ENCODE measurements at regions not wholly inside any gene's neighbourhood (a gene's known extent, or its start where the extent isn't known, plus 50 kb on each side); places are given as distances from the start of the nearest gene placed in this dataset.

GRCh38 chr17:71251951-71252350 lies 868.9 kb upstream of the SOX9 start:
- no peaks in the 10 kb centered on the region for H3K4me1 ChIP-seq (ENCODE audit: control insufficient read depth, insufficient read depth, low read length)
- no peaks in the 10 kb centered on the region for H3K9me3 ChIP-seq (ENCODE audit: control insufficient read depth, low read length)
- H3K27me3 ChIP-seq (ENCODE audit: control insufficient read depth, insufficient read depth, low read length, poor library complexity, severe bottlenecking), result no peaks in the 10 kb centered on the region
- H3K4me3 ChIP-seq (ENCODE audit: insufficient read depth, low read depth, low read length), result no peak overlapping the region
- WGBS, 2 experiments, result 93 to 100% methylated on average over 2 of the region's 2 CpGs
- H3K36me3 ChIP-seq (ENCODE audit: control insufficient read depth, insufficient read depth, low read length), result no peaks in the 10 kb centered on the region
- H3K27ac ChIP-seq (ENCODE audit: insufficient read depth, low read depth, low read length, poor library complexity, severe bottlenecking), result no peak overlapping the region

- no peaks in the 10 kb centered on the region for H3K27me3 ChIP-seq (ENCODE audit: control insufficient read depth, insufficient read depth, low read length, poor library complexity, severe bottlenecking)
- H3K9me3 ChIP-seq (ENCODE audit: control insufficient read depth, low read length), result no peaks in the 10 kb centered on the region
- 0% methylated on average over 1 of the region's 1 CpG for WGBS, 2 experiments
- no peak overlapping the region for H3K27ac ChIP-seq (ENCODE audit: insufficient read depth, low read depth, low read length, poor library complexity, severe bottlenecking)
- H3K4me3 ChIP-seq (ENCODE audit: insufficient read depth, low read depth, low read length), result no peak overlapping the region
- no peaks in the 10 kb centered on the region for H3K4me1 ChIP-seq (ENCODE audit: control insufficient read depth, insufficient read depth, low read length)
- no peaks in the 10 kb centered on the region for H3K36me3 ChIP-seq (ENCODE audit: control insufficient read depth, insufficient read depth, low read length)
Measured at GRCh38 chr17:71252436-71252835, 868.4 kb upstream of the SOX9 start.

DNA sequence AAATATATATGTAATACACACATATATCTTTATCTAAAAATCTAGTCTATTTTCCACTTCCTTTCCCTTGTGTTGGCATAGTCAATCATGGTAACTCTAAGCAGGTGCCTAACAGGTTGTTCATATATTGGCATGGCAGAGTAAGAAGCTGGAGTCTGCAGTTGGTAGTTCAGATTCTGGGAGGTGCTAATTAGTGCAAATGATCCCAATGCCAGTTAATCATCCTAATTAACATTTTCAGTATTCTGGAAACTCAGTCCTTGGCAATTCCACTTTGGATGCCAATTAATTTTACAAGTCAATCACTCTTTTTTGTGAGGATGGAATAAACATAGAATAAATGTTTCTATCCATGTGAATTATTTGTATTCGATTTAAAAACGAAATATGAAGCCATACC lies 863.7 kb upstream of the SOX9 start:
- H3K27me3 ChIP-seq (ENCODE audit: control insufficient read depth, insufficient read depth, low read length, poor library complexity, severe bottlenecking), result no peaks in the 10 kb centered on the region
- no peaks in the 10 kb centered on the region for H3K36me3 ChIP-seq (ENCODE audit: control insufficient read depth, insufficient read depth, low read length)
- 100% methylated on average over 2 of the region's 2 CpGs; no CpG with 5 or more reads in 1 of the 2 experiments for WGBS, 2 experiments
- H3K4me3 ChIP-seq (ENCODE audit: insufficient read depth, low read depth, low read length), result no peak overlapping the region
- no peaks in the 10 kb centered on the region for H3K9me3 ChIP-seq (ENCODE audit: control insufficient read depth, low read length)
- H3K4me1 ChIP-seq (ENCODE audit: control insufficient read depth, insufficient read depth, low read length), result no peaks in the 10 kb centered on the region
- no peak overlapping the region for H3K27ac ChIP-seq (ENCODE audit: insufficient read depth, low read depth, low read length, poor library complexity, severe bottlenecking)

- H3K4me1 ChIP-seq (ENCODE audit: control insufficient read depth, insufficient read depth, low read length), result no peaks in the 10 kb centered on the region
- WGBS, 2 experiments, result 52 to 60% methylated on average over 4 to 5 of the region's 6 CpGs
- H3K36me3 ChIP-seq (ENCODE audit: control insufficient read depth, insufficient read depth, low read length), result no peaks in the 10 kb centered on the region
- H3K4me3 ChIP-seq (ENCODE audit: insufficient read depth, low read depth, low read length), result no peak overlapping the region
- no peaks in the 10 kb centered on the region for H3K9me3 ChIP-seq (ENCODE audit: control insufficient read depth, low read length)
- no peaks in the 10 kb centered on the region for H3K27me3 ChIP-seq (ENCODE audit: control insufficient read depth, insufficient read depth, low read length, poor library complexity, severe bottlenecking)
- H3K27ac ChIP-seq (ENCODE audit: insufficient read depth, low read depth, low read length, poor library complexity, severe bottlenecking), result no peak overlapping the region
Measured at GRCh38 chr17:71260366-71260940, 860.4 kb upstream of the SOX9 start.

DNA sequence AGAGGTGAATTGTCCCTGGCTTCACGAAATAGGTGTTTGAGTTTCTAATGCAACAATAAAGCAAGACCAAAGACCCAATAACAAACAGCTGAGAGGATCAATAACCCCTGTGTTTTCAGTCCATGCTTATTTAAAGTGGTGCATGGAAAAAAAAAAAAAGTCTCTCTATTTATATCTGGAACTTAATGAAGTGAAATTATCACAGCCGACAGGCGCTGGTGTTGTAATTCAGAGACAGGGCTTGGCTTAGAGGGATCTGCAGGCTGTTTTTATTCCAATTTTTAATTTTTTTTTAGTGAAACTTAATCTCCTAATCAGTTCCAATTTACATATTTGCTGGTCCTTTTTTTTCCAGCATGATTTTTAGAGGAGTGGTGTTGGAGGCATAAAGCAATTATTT lies 858.2 kb upstream of the SOX9 start:
- 83 to 94% methylated on average over 1 to 3 of the region's 3 CpGs for WGBS, 2 experiments
- no peaks in the 10 kb centered on the region for H3K27me3 ChIP-seq (ENCODE audit: control insufficient read depth, insufficient read depth, low read length, poor library complexity, severe bottlenecking)
- H3K27ac ChIP-seq (ENCODE audit: insufficient read depth, low read depth, low read length, poor library complexity, severe bottlenecking), result no peak overlapping the region
- no peaks in the 10 kb centered on the region for H3K36me3 ChIP-seq (ENCODE audit: control insufficient read depth, insufficient read depth, low read length)
- no peaks in the 10 kb centered on the region for H3K4me1 ChIP-seq (ENCODE audit: control insufficient read depth, insufficient read depth, low read length)
- no peaks in the 10 kb centered on the region for H3K9me3 ChIP-seq (ENCODE audit: control insufficient read depth, low read length)
- no peak overlapping the region for H3K4me3 ChIP-seq (ENCODE audit: insufficient read depth, low read depth, low read length)

DNA sequence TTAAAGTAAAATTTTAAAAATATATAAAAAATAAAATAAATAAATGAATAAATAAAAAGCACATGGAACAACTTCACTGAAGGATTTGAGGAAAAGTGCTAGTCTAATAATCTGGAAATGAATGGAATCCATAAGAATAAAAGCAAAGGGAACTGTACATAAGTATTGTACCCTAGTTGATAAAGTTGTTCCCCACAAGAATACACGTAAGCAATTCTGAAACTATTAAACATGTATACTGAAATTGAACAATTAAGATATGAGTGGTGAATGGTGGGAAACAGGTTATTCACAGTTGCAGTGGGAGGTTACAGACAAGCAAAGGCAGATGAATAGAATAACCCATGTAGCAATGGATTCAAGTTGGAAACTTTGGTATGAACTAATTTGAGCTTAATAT lies 853.2 kb upstream of the SOX9 start:
- no peaks in the 10 kb centered on the region for H3K9me3 ChIP-seq (ENCODE audit: control insufficient read depth, low read length)
- H3K4me1 ChIP-seq (ENCODE audit: control insufficient read depth, insufficient read depth, low read length), result no peaks in the 10 kb centered on the region
- no peak overlapping the region for H3K4me3 ChIP-seq (ENCODE audit: insufficient read depth, low read depth, low read length)
- no peaks in the 10 kb centered on the region for H3K36me3 ChIP-seq (ENCODE audit: control insufficient read depth, insufficient read depth, low read length)
- H3K27ac ChIP-seq (ENCODE audit: insufficient read depth, low read depth, low read length, poor library complexity, severe bottlenecking), result no peak overlapping the region
- no peaks in the 10 kb centered on the region for H3K27me3 ChIP-seq (ENCODE audit: control insufficient read depth, insufficient read depth, low read length, poor library complexity, severe bottlenecking)
- 83% methylated on average over 1 of the region's 1 CpG; no CpG with 5 or more reads in 1 of the 2 experiments for WGBS, 2 experiments

DNA sequence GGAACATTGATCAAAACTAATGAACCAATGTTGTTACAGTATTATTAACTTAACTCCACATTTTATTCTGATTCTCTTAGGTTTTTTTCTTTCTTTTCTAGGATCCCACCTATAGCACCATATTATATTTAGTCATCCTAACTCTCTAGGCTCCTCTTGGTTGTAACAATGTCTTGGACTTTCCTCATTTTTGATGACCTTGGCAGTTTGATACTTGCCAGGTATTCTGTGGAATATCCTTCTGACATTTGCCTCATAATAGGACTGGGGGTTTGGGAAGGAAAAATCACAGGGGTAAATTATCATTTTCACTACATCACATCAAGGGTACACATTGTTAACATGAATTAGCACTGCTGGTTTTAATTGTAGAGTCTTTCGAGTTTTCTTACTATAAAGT lies 851.6 kb upstream of the SOX9 start:
- no peaks in the 10 kb centered on the region for H3K4me1 ChIP-seq (ENCODE audit: control insufficient read depth, insufficient read depth, low read length)
- H3K36me3 ChIP-seq (ENCODE audit: control insufficient read depth, insufficient read depth, low read length), result no peaks in the 10 kb centered on the region
- H3K27ac ChIP-seq (ENCODE audit: insufficient read depth, low read depth, low read length, poor library complexity, severe bottlenecking), result no peak overlapping the region
- no peaks in the 10 kb centered on the region for H3K9me3 ChIP-seq (ENCODE audit: control insufficient read depth, low read length)
- no peaks in the 10 kb centered on the region for H3K27me3 ChIP-seq (ENCODE audit: control insufficient read depth, insufficient read depth, low read length, poor library complexity, severe bottlenecking)
- no peak overlapping the region for H3K4me3 ChIP-seq (ENCODE audit: insufficient read depth, low read depth, low read length)
- 80 to 83% methylated on average over 1 of the region's 1 CpG for WGBS, 2 experiments

DNA sequence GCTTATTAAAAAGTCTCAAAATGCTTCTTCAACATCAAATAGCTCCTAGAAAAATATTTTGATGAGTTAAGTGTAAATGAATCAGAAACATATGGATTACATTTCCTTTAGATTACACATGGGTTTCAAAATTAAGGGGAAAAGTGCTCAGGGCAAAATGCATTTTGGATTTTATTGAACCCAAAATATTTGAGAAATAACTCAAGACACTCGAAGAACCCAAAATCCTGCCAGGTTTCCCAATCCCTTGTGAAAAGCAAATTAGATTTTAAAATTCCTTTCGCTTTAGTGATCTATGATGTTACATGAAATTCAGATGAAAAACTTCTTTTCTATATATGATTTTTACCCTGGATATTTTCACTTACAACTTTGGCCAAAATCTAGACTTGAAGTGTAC lies 847.4 kb upstream of the SOX9 start:
- Histone ChIP-seq H3K36me3 (ENCODE audit: control insufficient read depth, insufficient read depth, low read length) (no peaks in the 10 kb centered on the region), H3K4me3 (ENCODE audit: insufficient read depth, low read depth, low read length) (no peak overlapping the region), H3K9me3 (ENCODE audit: control insufficient read depth, low read length) (no peaks in the 10 kb centered on the region), H3K27ac (ENCODE audit: insufficient read depth, low read depth, low read length, poor library complexity, severe bottlenecking) (no peak overlapping the region), H3K4me1 (ENCODE audit: control insufficient read depth, insufficient read depth, low read length) (no peaks in the 10 kb centered on the region), H3K27me3 (ENCODE audit: control insufficient read depth, insufficient read depth, low read length, poor library complexity, severe bottlenecking) (no peaks in the 10 kb centered on the region)
- 84 to 90% methylated on average over 1 to 2 of the region's 2 CpGs for WGBS, 2 experiments

- no peaks in the 10 kb centered on the region for H3K27me3 ChIP-seq (ENCODE audit: control insufficient read depth, insufficient read depth, low read length, poor library complexity, severe bottlenecking)
- WGBS, 2 experiments, result 96% methylated on average over 5 to 6 of the region's 6 CpGs
- H3K27ac ChIP-seq (ENCODE audit: insufficient read depth, low read depth, low read length, poor library complexity, severe bottlenecking), result no peak overlapping the region
- no peak overlapping the region for H3K4me3 ChIP-seq (ENCODE audit: insufficient read depth, low read depth, low read length)
- H3K36me3 ChIP-seq (ENCODE audit: control insufficient read depth, insufficient read depth, low read length), result no peaks in the 10 kb centered on the region
- H3K4me1 ChIP-seq (ENCODE audit: control insufficient read depth, insufficient read depth, low read length), result no peaks in the 10 kb centered on the region
- no peaks in the 10 kb centered on the region for H3K9me3 ChIP-seq (ENCODE audit: control insufficient read depth, low read length)
Measured at GRCh38 chr17:71276079-71276478, 844.7 kb upstream of the SOX9 start.

DNA sequence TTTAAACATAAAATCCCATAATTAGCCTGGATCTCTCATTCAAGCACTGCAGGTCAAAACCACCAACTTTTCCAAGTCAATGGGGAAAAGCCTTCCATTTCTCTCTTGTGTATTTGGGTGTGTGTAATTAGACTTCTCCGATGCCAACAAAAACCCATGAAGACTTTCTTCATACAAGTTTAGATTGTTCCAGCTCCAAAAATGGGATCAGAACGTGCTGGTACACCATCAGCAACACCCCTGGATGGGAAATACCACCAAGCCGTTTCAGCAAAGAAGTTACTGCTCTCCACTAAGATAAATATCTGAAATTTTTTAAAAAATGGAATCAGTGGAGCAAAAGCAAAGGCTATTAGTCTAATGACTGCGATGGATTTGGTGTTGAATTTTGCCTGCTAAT lies 837.3 kb upstream of the SOX9 start:
- H3K36me3 ChIP-seq (ENCODE audit: control insufficient read depth, insufficient read depth, low read length), result no peaks in the 10 kb centered on the region
- H3K4me1 ChIP-seq (ENCODE audit: control insufficient read depth, insufficient read depth, low read length), result peaks cover 6% of the 10 kb centered on the region
- H3K27me3 ChIP-seq (ENCODE audit: control insufficient read depth, insufficient read depth, low read length, poor library complexity, severe bottlenecking), result no peaks in the 10 kb centered on the region
- H3K27ac ChIP-seq (ENCODE audit: insufficient read depth, low read depth, low read length, poor library complexity, severe bottlenecking), result no peak overlapping the region
- no peaks in the 10 kb centered on the region for H3K9me3 ChIP-seq (ENCODE audit: control insufficient read depth, low read length)
- no peak overlapping the region for H3K4me3 ChIP-seq (ENCODE audit: insufficient read depth, low read depth, low read length)
- WGBS, 2 experiments, result 94 to 95% methylated on average over 3 to 4 of the region's 4 CpGs

Data from ectodermal cell (in vitro differentiated cells).